SKM-1 (cell line): ENCODE measurements at regions not wholly inside any gene's neighbourhood (a gene's known extent, or its start where the extent isn't known, plus 50 kb on each side); places are given as distances from the start of the nearest gene placed in this dataset.
"Not testable (repeated sequence)": the region's sequence is repeated elsewhere in the genome, so short reads cannot be mapped to it uniquely, and the experiment has no call there.

Source experiments
- DNase-seq: peaks from one replicate; lab custom pipeline; 2025; ENCODE audit not compliant: unreplicated experiment; lab: John Stamatoyannopoulos, UW

- not testable (repeated sequence) for DNase-seq
These were observed 78.0 kb upstream of the PARP8 start for GRCh38 chr5:50588471-50588870.

GRCh38 chr5:50590444-50591189 is 75.8 kb upstream of the PARP8 start:
- DNase-seq, result not testable (repeated sequence)

GRCh38 chr5:50591338-50591737 is 75.1 kb upstream of the PARP8 start:
- not testable (repeated sequence) for DNase-seq

- no peak for DNase-seq
These were observed 72.8 kb upstream of the PARP8 start for GRCh38 chr5:50593681-50594080.

GRCh38 chr5:50595199-50595598 is 71.2 kb upstream of the PARP8 start:
- DNase-seq, result no peak

GRCh38 chr5:50601576-50601975 is 64.9 kb upstream of the PARP8 start:
- DNase-seq, result not testable (repeated sequence)

- DNase-seq, result no peak
These were observed 60.3 kb upstream of the PARP8 start for GRCh38 chr5:50606179-50606578.

GRCh38 chr5:50607456-50607855 is 59.0 kb upstream of the PARP8 start:
- not testable (repeated sequence) for DNase-seq

- not testable (repeated sequence) for DNase-seq
These were observed 58.3 kb upstream of the PARP8 start for GRCh38 chr5:50607953-50608705.

GRCh38 chr5:50613057-50613456 is 53.4 kb upstream of the PARP8 start:
- not testable (repeated sequence) for DNase-seq
